GM06990 (cell line): ENCODE measurements at regions not wholly inside any gene's neighbourhood (a gene's known extent, or its start where the extent isn't known, plus 50 kb on each side); places are given as distances from the start of the nearest gene placed in this dataset.

Experiments
- DNase-seq: peaks from one replicate; pipeline ENCODE4 v3.0.0-alpha.2; 2011; ENCODE audit not compliant: insufficient read length; ENCODE audit errors: extremely low read depth
- H3K27me3 ChIP-seq: replicated peaks from 2 replicates; pipeline ENCODE4 v1.6.0; 2011; ENCODE audit warnings: low read length; ENCODE audit not compliant: control insufficient read depth, insufficient read depth
- H3K36me3 ChIP-seq: 2 replicates; pipeline ENCODE4 v1.5.1; 2011; ENCODE audit warnings: low read length; ENCODE audit not compliant: control insufficient read depth, insufficient read depth
- H3K4me3 ChIP-seq: replicated peaks from 2 replicates; pipeline ENCODE4 v1.5.1; 2011; ENCODE audit warnings: low read depth, mild to moderate bottlenecking, control low read depth, low read length
- CTCF ChIP-seq: IDR thresholded peaks from 2 replicates; pipeline ENCODE4 v1.5.1; 2011; ENCODE audit warnings: low read length, control low read depth, mild to moderate bottlenecking, inconsistent platforms; ENCODE audit not compliant: insufficient read depth, poor library complexity, severe bottlenecking

GRCh38 chr2:147352264-147353071 lies 492.4 kb upstream of the ACVR2A start:
- TF ChIP-seq CTCF: no peak
- Histone ChIP-seq H3K27me3 (no peaks in the 10 kb centered on the region), H3K36me3 (no peaks in the 10 kb centered on the region), H3K4me3 (no peak overlapping the region)
- no peak for DNase-seq

GRCh38 chr2:147351784-147352183 lies 493.0 kb upstream of the ACVR2A start:
- no peaks in the 10 kb centered on the region for H3K27me3 ChIP-seq
- DNase-seq: no peak
- H3K4me3 ChIP-seq: no peak overlapping the region
- no peaks in the 10 kb centered on the region for H3K36me3 ChIP-seq
- TF ChIP-seq CTCF: no peak

GRCh38 chr2:147348931-147349555 lies 495.8 kb upstream of the ACVR2A start:
- Histone ChIP-seq H3K36me3 (no peaks in the 10 kb centered on the region), H3K4me3 (no peak overlapping the region), H3K27me3 (no peaks in the 10 kb centered on the region)
- TF ChIP-seq CTCF: no peak
- no peak for DNase-seq

GRCh38 chr2:147346142-147346541 lies 498.7 kb upstream of the ACVR2A start:
- H3K4me3 ChIP-seq: no peak overlapping the region
- H3K36me3 ChIP-seq: no peaks in the 10 kb centered on the region
- no peak for DNase-seq
- no peak for TF ChIP-seq CTCF
- no peaks in the 10 kb centered on the region; the same call in 1 of the 2 replicates for H3K27me3 ChIP-seq

GRCh38 chr2:147345246-147345645 lies 499.6 kb upstream of the ACVR2A start:
- no peak for TF ChIP-seq CTCF
- no peaks in the 10 kb centered on the region; the same call in 1 of the 2 replicates for H3K27me3 ChIP-seq
- H3K4me3 ChIP-seq: no peak overlapping the region
- no peak for DNase-seq
- H3K36me3 ChIP-seq: no peaks in the 10 kb centered on the region
